Endothelial cell (in vitro differentiated cells): ENCODE measurements at regions not wholly inside any gene's neighbourhood (a gene's known extent, or its start where the extent isn't known, plus 50 kb on each side); places are given as distances from the start of the nearest gene placed in this dataset.

Source experiments
- DNase-seq: peaks from one replicate; pipeline ENCODE4 v3.0.0; 2021; ENCODE audit warnings: low spot score
- H3K27ac Mint-ChIP-seq: one replicate; pipeline ENCODE4 v1.8.0; 2021; ENCODE audit warnings: mixed read lengths, inconsistent platforms; ENCODE audit not compliant: unreplicated experiment
- H3K27me3 Mint-ChIP-seq: one replicate; pipeline ENCODE4 v1.8.0; 2021; ENCODE audit warnings: mild to moderate bottlenecking, moderate library complexity, mixed read lengths, inconsistent platforms; ENCODE audit not compliant: unreplicated experiment
- H3K36me3 Mint-ChIP-seq: one replicate; pipeline ENCODE4 v1.8.0; 2021; ENCODE audit warnings: mild to moderate bottlenecking, low read depth, mixed read lengths, inconsistent platforms; ENCODE audit not compliant: unreplicated experiment
- H3K4me1 Mint-ChIP-seq: one replicate; pipeline ENCODE4 v1.8.0; 2021; ENCODE audit warnings: mild to moderate bottlenecking, mixed read lengths, inconsistent platforms; ENCODE audit not compliant: unreplicated experiment
- H3K4me3 Mint-ChIP-seq: one replicate; pipeline ENCODE4 v1.8.0; 2021; ENCODE audit warnings: mild to moderate bottlenecking, mixed read lengths, inconsistent platforms; ENCODE audit not compliant: unreplicated experiment
- H3K9me3 Mint-ChIP-seq: one replicate; pipeline ENCODE4 v1.8.0; 2021; ENCODE audit warnings: mixed read lengths, inconsistent platforms; ENCODE audit not compliant: unreplicated experiment
- TF ChIP-seq, protein P1 (sequence below): fragments of 200-600 bp; sonication (generic); IDR thresholded peaks from one replicate; pipeline ENCODE4 v1.5.0; 2021; ENCODE audit warnings: antibody characterized with exemption; ENCODE audit not compliant: unreplicated experiment

DNA sequence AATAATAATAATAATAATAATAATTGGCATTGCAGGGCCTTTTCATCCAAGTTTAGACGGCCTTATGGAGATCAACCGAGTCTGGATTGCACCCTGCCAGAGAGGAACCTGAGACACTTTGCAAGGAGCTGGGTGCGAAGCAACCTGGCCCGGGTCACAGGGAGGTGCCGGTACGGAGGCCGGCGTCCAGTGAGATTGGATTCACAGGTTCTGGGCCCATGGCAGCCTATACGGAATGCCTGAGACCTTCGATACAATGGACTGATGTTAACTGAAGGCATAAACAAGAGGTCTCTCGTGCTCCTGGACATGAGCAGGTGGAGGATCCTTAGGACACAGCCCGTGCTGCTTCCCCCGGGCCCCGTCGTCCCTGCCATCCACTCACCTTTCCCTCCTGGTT lies 416.5 kb upstream of the SALL3 start:
- TF ChIP-seq, protein P1, sequence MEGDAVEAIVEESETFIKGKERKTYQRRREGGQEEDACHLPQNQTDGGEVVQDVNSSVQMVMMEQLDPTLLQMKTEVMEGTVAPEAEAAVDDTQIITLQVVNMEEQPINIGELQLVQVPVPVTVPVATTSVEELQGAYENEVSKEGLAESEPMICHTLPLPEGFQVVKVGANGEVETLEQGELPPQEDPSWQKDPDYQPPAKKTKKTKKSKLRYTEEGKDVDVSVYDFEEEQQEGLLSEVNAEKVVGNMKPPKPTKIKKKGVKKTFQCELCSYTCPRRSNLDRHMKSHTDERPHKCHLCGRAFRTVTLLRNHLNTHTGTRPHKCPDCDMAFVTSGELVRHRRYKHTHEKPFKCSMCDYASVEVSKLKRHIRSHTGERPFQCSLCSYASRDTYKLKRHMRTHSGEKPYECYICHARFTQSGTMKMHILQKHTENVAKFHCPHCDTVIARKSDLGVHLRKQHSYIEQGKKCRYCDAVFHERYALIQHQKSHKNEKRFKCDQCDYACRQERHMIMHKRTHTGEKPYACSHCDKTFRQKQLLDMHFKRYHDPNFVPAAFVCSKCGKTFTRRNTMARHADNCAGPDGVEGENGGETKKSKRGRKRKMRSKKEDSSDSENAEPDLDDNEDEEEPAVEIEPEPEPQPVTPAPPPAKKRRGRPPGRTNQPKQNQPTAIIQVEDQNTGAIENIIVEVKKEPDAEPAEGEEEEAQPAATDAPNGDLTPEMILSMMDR = no peak
- H3K9me3 Mint-ChIP-seq = peaks cover 48% of the 10 kb centered on the region
- H3K4me3 Mint-ChIP-seq = no peak overlapping the region
- H3K36me3 Mint-ChIP-seq = peaks cover 18% of the 10 kb centered on the region
- DNase-seq = no peak
- H3K4me1 Mint-ChIP-seq = no peaks in the 10 kb centered on the region
- peaks cover 28% of the 10 kb centered on the region for H3K27me3 Mint-ChIP-seq
- H3K27ac Mint-ChIP-seq = no peak overlapping the region

DNA sequence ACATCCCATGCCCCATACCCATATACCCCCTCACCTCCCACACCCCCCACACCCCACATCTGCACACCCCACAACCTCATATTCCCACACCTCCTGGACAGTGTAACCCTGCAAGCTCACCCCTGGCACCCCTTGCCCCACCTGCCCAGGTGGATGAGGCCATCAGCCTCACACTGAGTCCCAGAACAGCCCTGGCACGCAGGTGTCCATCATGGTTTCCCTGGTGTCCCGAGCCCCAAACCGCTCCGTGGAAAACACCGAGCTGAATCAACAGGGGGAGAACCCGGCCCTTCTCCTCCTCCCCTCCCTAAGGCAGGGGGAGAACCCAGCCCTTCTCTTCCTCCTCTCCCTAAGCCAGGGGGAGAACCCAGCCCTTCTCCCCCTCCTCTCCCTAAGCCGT lies 415.6 kb upstream of the SALL3 start:
- TF ChIP-seq, protein P1 = no peak
- peaks cover 23% of the 10 kb centered on the region for H3K27me3 Mint-ChIP-seq
- no peak overlapping the region for H3K4me3 Mint-ChIP-seq
- H3K27ac Mint-ChIP-seq = no peak overlapping the region
- H3K36me3 Mint-ChIP-seq = peaks cover 15% of the 10 kb centered on the region
- no peak for DNase-seq
- no peaks in the 10 kb centered on the region for H3K4me1 Mint-ChIP-seq
- peaks cover 45% of the 10 kb centered on the region for H3K9me3 Mint-ChIP-seq

DNA sequence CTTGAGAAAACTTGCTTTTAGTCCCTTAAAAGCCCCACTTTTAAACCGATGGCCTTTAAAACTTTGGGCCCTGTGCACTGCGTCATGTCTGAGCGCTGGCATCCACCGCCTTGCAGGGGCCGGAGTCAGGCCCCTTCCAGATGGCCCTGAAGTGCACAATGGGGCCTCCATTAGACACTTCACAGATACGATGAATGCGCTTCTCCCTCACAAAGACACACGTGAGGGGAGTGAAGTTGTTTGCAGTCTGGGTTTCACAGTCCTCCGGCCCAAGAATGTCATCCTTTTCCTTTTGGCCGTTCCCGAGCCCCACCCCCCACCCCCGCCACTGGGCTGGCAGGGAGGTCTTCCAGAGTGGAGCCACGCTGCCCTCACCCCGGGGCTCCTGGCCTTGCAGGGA lies 415.1 kb upstream of the SALL3 start:
- no peak overlapping the region for H3K27ac Mint-ChIP-seq
- TF ChIP-seq, protein P1 = no peak
- H3K4me1 Mint-ChIP-seq = no peaks in the 10 kb centered on the region
- H3K36me3 Mint-ChIP-seq = peaks cover 15% of the 10 kb centered on the region
- peaks cover 20% of the 10 kb centered on the region for H3K27me3 Mint-ChIP-seq
- DNase-seq = no peak
- H3K9me3 Mint-ChIP-seq = peaks cover 45% of the 10 kb centered on the region
- no peak overlapping the region for H3K4me3 Mint-ChIP-seq

DNA sequence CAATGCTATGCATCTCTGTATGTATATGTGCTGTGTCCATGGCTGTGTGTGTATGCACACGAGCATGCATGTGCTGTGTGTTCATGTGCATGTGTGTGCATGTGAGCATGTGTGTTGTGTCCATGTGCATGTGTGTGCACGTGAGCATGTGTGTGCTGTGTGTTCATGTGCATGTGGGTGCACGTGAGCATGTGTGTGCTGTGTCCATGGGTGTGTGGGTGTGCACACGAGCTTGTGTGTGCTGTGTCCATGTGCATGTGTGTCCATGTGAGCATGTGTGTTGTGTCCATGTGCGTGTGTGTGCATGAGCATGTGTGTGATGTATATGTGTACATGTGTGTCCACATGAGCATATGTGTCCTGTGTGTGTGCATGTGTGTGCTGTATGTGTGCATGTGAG lies 414.4 kb upstream of the SALL3 start:
- H3K9me3 Mint-ChIP-seq = peaks cover 40% of the 10 kb centered on the region
- H3K36me3 Mint-ChIP-seq = peaks cover 13% of the 10 kb centered on the region
- TF ChIP-seq, protein P1 = no peak
- peaks cover 17% of the 10 kb centered on the region for H3K27me3 Mint-ChIP-seq
- no peaks in the 10 kb centered on the region for H3K4me1 Mint-ChIP-seq
- DNase-seq = no peak
- no peak overlapping the region for H3K27ac Mint-ChIP-seq
- no peak overlapping the region for H3K4me3 Mint-ChIP-seq

- peaks cover 15% of the 10 kb centered on the region for H3K27me3 Mint-ChIP-seq
- peaks cover 11% of the 10 kb centered on the region for H3K36me3 Mint-ChIP-seq
- no peaks in the 10 kb centered on the region for H3K4me1 Mint-ChIP-seq
- DNase-seq = no peak
- H3K4me3 Mint-ChIP-seq = no peak overlapping the region
- TF ChIP-seq, protein P1 = no peak
- no peak overlapping the region for H3K27ac Mint-ChIP-seq
- H3K9me3 Mint-ChIP-seq = peaks cover 32% of the 10 kb centered on the region
These were observed 413.6 kb upstream of the SALL3 start for GRCh38 chr18:78566065-78566464.
